Suprapubic skin (tissue), 4 donors: ENCODE measurements at regions not wholly inside any gene's neighbourhood (a gene's known extent, or its start where the extent isn't known, plus 50 kb on each side); places are given as distances from the start of the nearest gene placed in this dataset.

Experiments
- CTCF ChIP-seq, 2 donors: fragments of 200-600 bp in 1 of 2; fragments of 450-650 bp in 1 of 2; sonication (generic) in 1 of 2; IDR thresholded peaks; one replicate each; pipeline ENCODE4 v1.5.1; 2016 to 2019; ENCODE audit warnings: antibody characterized with exemption in 2 of 2, mild to moderate bottlenecking in 1 of 2, moderate library complexity in 1 of 2
- EP300 ChIP-seq: sonication (generic); formaldehyde crosslinking; IDR thresholded peaks from one replicate; pipeline ENCODE4 v1.6.1; 2017; ENCODE audit warnings: antibody characterized with exemption
- POLR2A ChIP-seq, 2 donors: fragments of 450-650 bp; IDR thresholded peaks; one replicate each; pipeline ENCODE4 v1.6.1; 2017; ENCODE audit warnings: antibody characterized with exemption in 2 of 2, mild to moderate bottlenecking in 2 of 2, moderate library complexity in 2 of 2
- POLR2AphosphoS5 ChIP-seq, 3 donors: sonication (generic); formaldehyde crosslinking; IDR thresholded peaks; one replicate each; pipeline ENCODE4 v1.6.1; 2017; ENCODE audit warnings: antibody characterized with exemption in 3 of 3

- TF ChIP-seq POLR2A (IDR thresholded peaks at IDR 0.05) (no peak), EP300 (no peak), CTCF (IDR thresholded peaks at IDR 0.05) (no peak), POLR2AphosphoS5 (IDR thresholded peaks at IDR 0.05) (no peak)
These were observed 690.5 kb upstream of the ALCAM start for GRCh38 chr3:104676241-104676640.
